SK-N-MC (cell line): ENCODE measurements at regions not wholly inside any gene's neighbourhood (a gene's known extent, or its start where the extent isn't known, plus 50 kb on each side); places are given as distances from the start of the nearest gene placed in this dataset.

ENCODE experiments used
- EZH2 ChIP-seq: fragments of 200-600 bp; sonication (generic); IDR thresholded peaks from one replicate; pipeline ENCODE4 v1.6.1; 2017; ENCODE audit warnings: antibody characterized with exemption
- FOXP2 ChIP-seq: optimal IDR thresholded peaks from 2 replicates; pipeline ENCODE3; 2011; ENCODE audit warnings: mild to moderate bottlenecking, moderate library complexity; ENCODE audit not compliant: insufficient read depth; ENCODE audit errors: extremely low read length, control extremely low read depth
- POLR2AphosphoS5 ChIP-seq: IDR thresholded peaks from 2 replicates; pipeline ENCODE4 v1.6.1; 2012; ENCODE audit warnings: mild to moderate bottlenecking, low read depth, low read length, borderline replicate concordance

- TF ChIP-seq POLR2AphosphoS5, result no peak
- TF ChIP-seq EZH2, result no peak
- no peak for TF ChIP-seq FOXP2
These were observed 91.0 kb downstream of the CPN2 start for GRCh38 chr3:194259982-194260766.
